Ishikawa (cell line): ENCODE measurements at regions not wholly inside any gene's neighbourhood (a gene's known extent, or its start where the extent isn't known, plus 50 kb on each side); places are given as distances from the start of the nearest gene placed in this dataset.

ENCODE experiments used
- CEBPB ChIP-seq: IDR thresholded peaks from 2 replicates; pipeline ENCODE4 v1.6.1; 2012
- CREB1 ChIP-seq: IDR thresholded peaks from 2 replicates; pipeline ENCODE4 v1.6.1; 2012; ENCODE audit warnings: low read depth
- EGR1 ChIP-seq: IDR thresholded peaks from 2 replicates; pipeline ENCODE4 v1.6.1; 2012
- EP300 ChIP-seq: IDR thresholded peaks from 2 replicates; pipeline ENCODE4 v1.6.1; 2012; ENCODE audit warnings: borderline replicate concordance
- FOXM1 ChIP-seq: IDR thresholded peaks from 2 replicates; pipeline ENCODE4 v1.6.1; 2012; ENCODE audit warnings: low read depth, borderline replicate concordance
- MAX ChIP-seq: IDR thresholded peaks from 2 replicates; pipeline ENCODE4 v1.6.1; 2012
- NFIC ChIP-seq: IDR thresholded peaks from 2 replicates; pipeline ENCODE4 v1.6.1; 2012
- RAD21 ChIP-seq: IDR thresholded peaks from 2 replicates; pipeline ENCODE4 v1.6.1; 2012; ENCODE audit warnings: low read depth
- REST ChIP-seq: IDR thresholded peaks from 2 replicates; pipeline ENCODE4 v1.6.1; 2012; ENCODE audit warnings: low read depth, mild to moderate bottlenecking
- TAF1 ChIP-seq: IDR thresholded peaks from 2 replicates; pipeline ENCODE4 v1.6.1; 2012; ENCODE audit warnings: low read depth, mild to moderate bottlenecking
- TCF12 ChIP-seq: IDR thresholded peaks from 2 replicates; pipeline ENCODE4 v1.6.1; 2012; ENCODE audit warnings: low read depth
- TEAD4 ChIP-seq: IDR thresholded peaks from 2 replicates; pipeline ENCODE4 v1.6.1; 2012
- YY1 ChIP-seq: IDR thresholded peaks from 2 replicates; pipeline ENCODE4 v1.6.1; 2012; ENCODE audit warnings: low read depth
- ZBTB7A ChIP-seq: IDR thresholded peaks from 2 replicates; pipeline ENCODE4 v1.6.1; 2012; ENCODE audit warnings: low read depth
- TF ChIP-seq, protein P1 (sequence below): IDR thresholded peaks from 2 replicates; pipeline ENCODE4 v1.6.1; 2012

DNA sequence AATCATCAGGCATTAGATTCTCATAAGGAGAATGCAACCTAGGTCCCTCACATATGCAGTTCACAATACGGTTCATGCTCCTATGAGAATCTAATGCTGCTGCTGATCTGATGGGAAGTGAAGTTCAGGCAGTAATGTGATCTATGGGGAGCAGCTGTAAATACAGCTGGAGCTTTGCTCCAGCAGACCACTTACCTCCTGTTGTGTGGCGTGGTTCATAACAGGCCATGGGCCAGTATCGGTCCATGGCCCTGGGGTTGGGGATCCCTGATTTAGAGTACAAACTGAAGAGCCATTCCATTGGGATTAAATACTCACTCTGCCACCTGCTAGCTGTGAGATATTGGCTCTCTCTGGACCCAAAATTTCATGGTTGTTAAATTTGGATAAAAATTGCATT is 244.6 kb upstream of the POGK start:
- TF ChIP-seq FOXM1 = no peak
- TF ChIP-seq EP300 = no peak
- TF ChIP-seq MAX = no peak
- TF ChIP-seq YY1 = no peak
- TF ChIP-seq, protein P1, sequence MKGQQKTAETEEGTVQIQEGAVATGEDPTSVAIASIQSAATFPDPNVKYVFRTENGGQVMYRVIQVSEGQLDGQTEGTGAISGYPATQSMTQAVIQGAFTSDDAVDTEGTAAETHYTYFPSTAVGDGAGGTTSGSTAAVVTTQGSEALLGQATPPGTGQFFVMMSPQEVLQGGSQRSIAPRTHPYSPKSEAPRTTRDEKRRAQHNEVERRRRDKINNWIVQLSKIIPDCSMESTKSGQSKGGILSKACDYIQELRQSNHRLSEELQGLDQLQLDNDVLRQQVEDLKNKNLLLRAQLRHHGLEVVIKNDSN = no peak
- no peak for TF ChIP-seq EGR1
- TF ChIP-seq REST = no peak
- TF ChIP-seq CEBPB = no peak
- no peak for TF ChIP-seq TCF12
- TF ChIP-seq NFIC = no peak
- no peak for TF ChIP-seq CREB1
- TF ChIP-seq TAF1 = no peak
- TF ChIP-seq TEAD4 = no peak
- TF ChIP-seq RAD21 = no peak
- TF ChIP-seq ZBTB7A = no peak

DNA sequence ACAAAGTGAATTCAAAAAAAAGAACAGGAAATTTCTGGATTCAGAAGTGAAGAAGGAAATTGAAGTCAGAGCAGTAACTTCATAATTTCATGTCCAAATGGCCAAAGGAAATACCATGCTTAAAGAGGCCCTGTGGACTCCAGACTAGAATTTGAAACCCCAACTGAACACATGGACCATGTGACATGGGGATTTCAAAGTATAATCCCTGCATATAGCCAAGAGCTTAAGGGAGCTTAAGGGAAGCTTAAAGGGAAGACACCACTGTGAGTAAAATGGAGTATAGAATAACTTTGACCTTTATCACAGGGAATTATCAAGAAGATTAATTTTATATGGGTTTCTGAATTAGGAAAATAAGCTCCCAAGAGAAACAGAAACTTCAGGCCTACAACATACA is 241.8 kb upstream of the POGK start:
- TF ChIP-seq FOXM1 (no peak), CREB1 (no peak), TEAD4 (no peak), ZBTB7A (no peak), CEBPB (no peak), EP300 (no peak), TAF1 (no peak), YY1 (no peak), TCF12 (no peak), NFIC (no peak), RAD21 (no peak), EGR1 (no peak), MAX (no peak), REST (no peak)
- TF ChIP-seq, protein P1 = no peak

GRCh38 chr1:166600574-166600973 is 238.7 kb upstream of the POGK start:
- TF ChIP-seq CREB1 (no peak), YY1 (no peak), CEBPB (no peak), RAD21 (no peak), REST (no peak), EP300 (no peak), TEAD4 (no peak), MAX (no peak), FOXM1 (no peak), ZBTB7A (no peak), NFIC (no peak), TAF1 (no peak), TCF12 (no peak)
- TF ChIP-seq, protein P1 = no peak
